ENCODE measurements at regions not wholly inside any gene's neighbourhood (a gene's known extent, or its start where the extent isn't known, plus 50 kb on each side); places are given as distances from the start of the nearest gene placed in this dataset.

DNA sequence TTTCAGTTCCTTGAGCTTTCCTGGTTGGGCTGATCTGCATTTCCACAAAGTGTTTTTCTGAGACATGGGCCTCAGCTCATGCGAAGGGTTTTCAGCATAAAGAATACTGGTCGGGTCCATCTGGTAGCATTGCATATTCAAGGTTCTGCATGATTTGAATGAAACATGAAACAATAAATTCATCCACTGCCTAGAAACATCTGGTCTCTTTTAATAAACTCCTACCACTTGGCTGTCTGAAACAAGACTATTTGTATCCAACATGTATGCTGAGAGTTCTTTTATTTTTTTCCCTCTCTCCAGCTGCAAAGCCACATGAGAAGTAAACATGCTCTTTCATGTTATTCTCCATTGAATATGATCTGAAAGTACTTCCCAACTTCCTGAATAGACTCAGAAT, 314.9 kb upstream of the SOX11 start (continued):
- TF ChIP-seq, protein P1, sequence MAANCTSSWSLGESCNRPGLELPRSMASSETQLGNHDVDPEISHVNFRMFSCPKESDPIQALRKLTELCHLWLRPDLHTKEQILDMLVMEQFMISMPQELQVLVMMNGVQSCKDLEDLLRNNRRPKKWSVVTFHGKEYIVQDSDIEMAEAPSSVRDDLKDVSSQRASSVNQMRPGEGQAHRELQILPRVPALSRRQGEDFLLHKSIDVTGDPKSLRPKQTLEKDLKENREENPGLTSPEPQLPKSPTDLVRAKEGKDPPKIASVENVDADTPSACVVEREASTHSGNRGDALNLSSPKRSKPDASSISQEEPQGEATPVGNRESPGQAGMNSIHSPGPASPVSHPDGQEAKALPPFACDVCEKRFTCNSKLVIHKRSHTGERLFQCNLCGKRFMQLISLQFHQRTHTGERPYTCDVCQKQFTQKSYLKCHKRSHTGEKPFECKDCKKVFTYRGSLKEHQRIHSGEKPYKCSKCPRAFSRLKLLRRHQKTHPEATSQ (tag by site-specific recombination; IDR thresholded peaks at IDR 0.05) = no peak
- no peak for TF ChIP-seq KLF7 (tag by site-specific recombination; IDR thresholded peaks at IDR 0.05; ENCODE audit: borderline replicate concordance)
- TF ChIP-seq ZSCAN30 (tag by site-specific recombination; IDR thresholded peaks at IDR 0.05) = no peak
- TF ChIP-seq ZNF830 (tag by site-specific recombination; IDR thresholded peaks at IDR 0.05; ENCODE audit: low read depth) = no peak
- no peak for TF ChIP-seq ZNF133 (tag by site-specific recombination; IDR thresholded peaks at IDR 0.05)

GRCh38 chr2:5379811-5380210, 312.4 kb upstream of the SOX11 start:
- no peaks in the 10 kb centered on the region for H3K9me3 ChIP-seq (ENCODE audit: control insufficient read depth, insufficient read depth, low read depth, low read length)
- H3K36me3 ChIP-seq (ENCODE audit: control insufficient read depth in 2 of 2, insufficient read depth in 1 of 2, low read length in 2 of 2) = no peaks in the 10 kb centered on the region
- H3K27ac ChIP-seq (ENCODE audit: extremely low read depth, low read depth, low read length) = no peak overlapping the region
- POLR2A ChIA-PET = no interaction called here
- no peaks in the 10 kb centered on the region for H3K4me1 ChIP-seq (ENCODE audit: control insufficient read depth, insufficient read depth, low read length)
- no peak for TF ChIP-seq GLIS1 (tag by site-specific recombination; IDR thresholded peaks at IDR 0.05)
- no peak for TF ChIP-seq ZNF391 (tag by site-specific recombination; IDR thresholded peaks at IDR 0.05; ENCODE audit: borderline replicate concordance, low read depth)
- TF ChIP-seq KLF8 (tag by site-specific recombination; IDR thresholded peaks at IDR 0.05) = no peak
- TF ChIP-seq ZNF843 (tag by site-specific recombination; IDR thresholded peaks at IDR 0.05) = no peak
- TF ChIP-seq, protein P2, sequence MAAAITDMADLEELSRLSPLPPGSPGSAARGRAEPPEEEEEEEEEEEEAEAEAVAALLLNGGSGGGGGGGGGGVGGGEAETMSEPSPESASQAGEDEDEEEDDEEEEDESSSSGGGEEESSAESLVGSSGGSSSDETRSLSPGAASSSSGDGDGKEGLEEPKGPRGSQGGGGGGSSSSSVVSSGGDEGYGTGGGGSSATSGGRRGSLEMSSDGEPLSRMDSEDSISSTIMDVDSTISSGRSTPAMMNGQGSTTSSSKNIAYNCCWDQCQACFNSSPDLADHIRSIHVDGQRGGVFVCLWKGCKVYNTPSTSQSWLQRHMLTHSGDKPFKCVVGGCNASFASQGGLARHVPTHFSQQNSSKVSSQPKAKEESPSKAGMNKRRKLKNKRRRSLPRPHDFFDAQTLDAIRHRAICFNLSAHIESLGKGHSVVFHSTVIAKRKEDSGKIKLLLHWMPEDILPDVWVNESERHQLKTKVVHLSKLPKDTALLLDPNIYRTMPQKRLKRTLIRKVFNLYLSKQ (tag by site-specific recombination; IDR thresholded peaks at IDR 0.05; ENCODE audit: borderline replicate concordance) = no peak
- TF ChIP-seq ZSCAN4 (tag by site-specific recombination; IDR thresholded peaks at IDR 0.05) = no peak
- no peak for TF ChIP-seq ZNF214 (tag by site-specific recombination; IDR thresholded peaks at IDR 0.05; ENCODE audit: borderline replicate concordance)
- TF ChIP-seq, protein P3, sequence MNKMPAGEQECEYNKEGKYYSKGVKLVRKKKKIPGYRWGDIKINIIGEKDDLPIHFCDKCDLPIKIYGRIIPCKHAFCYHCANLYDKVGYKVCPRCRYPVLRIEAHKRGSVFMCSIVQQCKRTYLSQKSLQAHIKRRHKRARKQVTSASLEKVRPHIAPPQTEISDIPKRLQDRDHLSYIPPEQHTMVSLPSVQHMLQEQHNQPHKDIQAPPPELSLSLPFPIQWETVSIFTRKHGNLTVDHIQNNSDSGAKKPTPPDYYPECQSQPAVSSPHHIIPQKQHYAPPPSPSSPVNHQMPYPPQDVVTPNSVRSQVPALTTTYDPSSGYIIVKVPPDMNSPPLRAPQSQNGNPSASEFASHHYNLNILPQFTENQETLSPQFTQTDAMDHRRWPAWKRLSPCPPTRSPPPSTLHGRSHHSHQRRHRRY (tag by site-specific recombination; IDR thresholded peaks at IDR 0.05) = no peak
- TF ChIP-seq ZNF114 (tag by site-specific recombination; IDR thresholded peaks at IDR 0.05) = no peak
- no peak for TF ChIP-seq TSHZ1 (tag by site-specific recombination; IDR thresholded peaks at IDR 0.05; ENCODE audit: borderline replicate concordance)
- TF ChIP-seq ZNF37A (tag by site-specific recombination; IDR thresholded peaks at IDR 0.05) = no peak
- TF ChIP-seq ZNF529 (tag by site-specific recombination; IDR thresholded peaks at IDR 0.05; ENCODE audit: insufficient replicate concordance) = no peak
- no peak for TF ChIP-seq SETDB1 (IDR thresholded peaks at IDR 0.05; ENCODE audit: insufficient read length, low read length)
- TF ChIP-seq ZNF140 (tag by site-specific recombination; IDR thresholded peaks at IDR 0.05) = no peak
- TF ChIP-seq RBAK (tag by site-specific recombination; IDR thresholded peaks at IDR 0.05) = no peak
- no peak for TF ChIP-seq YY1 (tag by site-specific recombination; IDR thresholded peaks at IDR 0.05)
- TF ChIP-seq, protein P4, sequence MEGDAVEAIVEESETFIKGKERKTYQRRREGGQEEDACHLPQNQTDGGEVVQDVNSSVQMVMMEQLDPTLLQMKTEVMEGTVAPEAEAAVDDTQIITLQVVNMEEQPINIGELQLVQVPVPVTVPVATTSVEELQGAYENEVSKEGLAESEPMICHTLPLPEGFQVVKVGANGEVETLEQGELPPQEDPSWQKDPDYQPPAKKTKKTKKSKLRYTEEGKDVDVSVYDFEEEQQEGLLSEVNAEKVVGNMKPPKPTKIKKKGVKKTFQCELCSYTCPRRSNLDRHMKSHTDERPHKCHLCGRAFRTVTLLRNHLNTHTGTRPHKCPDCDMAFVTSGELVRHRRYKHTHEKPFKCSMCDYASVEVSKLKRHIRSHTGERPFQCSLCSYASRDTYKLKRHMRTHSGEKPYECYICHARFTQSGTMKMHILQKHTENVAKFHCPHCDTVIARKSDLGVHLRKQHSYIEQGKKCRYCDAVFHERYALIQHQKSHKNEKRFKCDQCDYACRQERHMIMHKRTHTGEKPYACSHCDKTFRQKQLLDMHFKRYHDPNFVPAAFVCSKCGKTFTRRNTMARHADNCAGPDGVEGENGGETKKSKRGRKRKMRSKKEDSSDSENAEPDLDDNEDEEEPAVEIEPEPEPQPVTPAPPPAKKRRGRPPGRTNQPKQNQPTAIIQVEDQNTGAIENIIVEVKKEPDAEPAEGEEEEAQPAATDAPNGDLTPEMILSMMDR (tag by site-specific recombination; IDR thresholded peaks at IDR 0.05) = no peak
- H3K4me3 ChIP-seq (ENCODE audit: low read depth, low read length) = no peak overlapping the region
- CTCF ChIA-PET = interaction anchor here (0.6 kb wide), 1 partner anchor 705 kb away, joined by 4 read pairs; no protein-coding TSS in a partner anchor
